SJSA1 (cell line): ENCODE measurements at regions not wholly inside any gene's neighbourhood (a gene's known extent, or its start where the extent isn't known, plus 50 kb on each side); places are given as distances from the start of the nearest gene placed in this dataset.
A peak's percentile ranks its signal among the peaks of the same experiment; 100 is the strongest.

Experiments
- DNase-seq, 2 experiments: peaks; one replicate each; pipeline ENCODE4 v3.0.0-alpha.2; 2015 to 2020; ENCODE audit warnings: low spot score in 2 of 2, low read depth in 1 of 2
- H3K27ac ChIP-seq: fragments of 250-450 bp; sonication (Bioruptor Pico); 2 replicates; pipeline ENCODE4 v1.5.1; 2020; ENCODE audit warnings: mild to moderate bottlenecking, moderate library complexity
- H3K27me3 ChIP-seq: fragments of 250-450 bp; sonication (Bioruptor Pico); replicated peaks from 2 replicates; pipeline ENCODE4 v1.5.1; 2020; ENCODE audit warnings: mild to moderate bottlenecking, moderate library complexity
- H3K36me3 ChIP-seq: fragments of 250-450 bp; sonication (Bioruptor Pico); 2 replicates; pipeline ENCODE4 v1.5.1; 2020; ENCODE audit warnings: mild to moderate bottlenecking
- H3K4me1 ChIP-seq: fragments of 250-450 bp; sonication (Bioruptor Pico); replicated peaks from 2 replicates; pipeline ENCODE4 v1.6.1; 2021; ENCODE audit warnings: mild to moderate bottlenecking
- H3K4me3 ChIP-seq: fragments of 250-450 bp; sonication (Bioruptor Pico); 2 replicates; pipeline ENCODE4 v1.5.1; 2020; ENCODE audit warnings: mild to moderate bottlenecking
- H3K9me3 ChIP-seq: fragments of 250-450 bp; sonication (Bioruptor Pico); replicated peaks from 2 replicates; pipeline ENCODE4 v1.5.1; 2020; ENCODE audit warnings: mild to moderate bottlenecking

- no peaks in the 10 kb centered on the region for H3K4me1 ChIP-seq
- H3K27ac ChIP-seq = no peak overlapping the region
- H3K9me3 ChIP-seq = no peaks in the 10 kb centered on the region
- DNase-seq = no peak
- H3K4me3 ChIP-seq = no peak overlapping the region
- no peaks in the 10 kb centered on the region for H3K27me3 ChIP-seq
- H3K36me3 ChIP-seq = no peaks in the 10 kb centered on the region
These were observed 92.4 kb upstream of the TMEM72 start for GRCh38 chr10:44818701-44819127.

- no peak for DNase-seq
- no peaks in the 10 kb centered on the region for H3K4me1 ChIP-seq
- H3K27ac ChIP-seq = no peak overlapping the region
- no peaks in the 10 kb centered on the region for H3K9me3 ChIP-seq
- H3K36me3 ChIP-seq = no peaks in the 10 kb centered on the region
- H3K4me3 ChIP-seq = no peak overlapping the region
- no peaks in the 10 kb centered on the region for H3K27me3 ChIP-seq
These were observed 91.0 kb upstream of the TMEM72 start for GRCh38 chr10:44820094-44820493.

- H3K4me1 ChIP-seq = no peaks in the 10 kb centered on the region
- no peaks in the 10 kb centered on the region for H3K9me3 ChIP-seq
- H3K36me3 ChIP-seq = no peaks in the 10 kb centered on the region
- H3K4me3 ChIP-seq = no peak overlapping the region
- H3K27me3 ChIP-seq = no peaks in the 10 kb centered on the region
- no peak overlapping the region for H3K27ac ChIP-seq
- no peak for DNase-seq
These were observed 89.8 kb upstream of the TMEM72 start for GRCh38 chr10:44821290-44821689.

- H3K4me3 ChIP-seq = no peak overlapping the region
- no peak for DNase-seq
- no peak overlapping the region for H3K27ac ChIP-seq
- no peaks in the 10 kb centered on the region for H3K36me3 ChIP-seq
- H3K4me1 ChIP-seq = no peaks in the 10 kb centered on the region
- H3K9me3 ChIP-seq = no peaks in the 10 kb centered on the region
- no peaks in the 10 kb centered on the region for H3K27me3 ChIP-seq
These were observed 88.8 kb upstream of the TMEM72 start for GRCh38 chr10:44822349-44822748.

GRCh38 chr10:44822966-44823365 lies 88.2 kb upstream of the TMEM72 start:
- H3K27ac ChIP-seq = no peak overlapping the region
- no peaks in the 10 kb centered on the region for H3K4me1 ChIP-seq
- H3K9me3 ChIP-seq = no peaks in the 10 kb centered on the region
- H3K36me3 ChIP-seq = no peaks in the 10 kb centered on the region
- DNase-seq = no peak
- H3K27me3 ChIP-seq = no peaks in the 10 kb centered on the region
- H3K4me3 ChIP-seq = no peak overlapping the region

- DNase-seq = no peak
- Histone ChIP-seq H3K9me3 (no peaks in the 10 kb centered on the region), H3K36me3 (no peaks in the 10 kb centered on the region), H3K27ac (no peak overlapping the region), H3K4me3 (no peak overlapping the region), H3K4me1 (peaks cover 6% of the 10 kb centered on the region), H3K27me3 (no peaks in the 10 kb centered on the region)
These were observed 86.5 kb upstream of the TMEM72 start for GRCh38 chr10:44824607-44825006.

- Histone ChIP-seq H3K9me3 (no peaks in the 10 kb centered on the region), H3K4me3 (no peak overlapping the region)
These were observed 83.6 kb upstream of the TMEM72 start for GRCh38 chr10:44827431-44828006.

GRCh38 chr10:44828508-44829142 lies 82.5 kb upstream of the TMEM72 start:
- H3K27ac ChIP-seq = no peak overlapping the region
- H3K9me3 ChIP-seq = no peaks in the 10 kb centered on the region
- no peaks in the 10 kb centered on the region for H3K27me3 ChIP-seq
- H3K4me3 ChIP-seq = no peak overlapping the region
- peaks cover 16% of the 10 kb centered on the region for H3K4me1 ChIP-seq
- DNase-seq = no peak
- H3K36me3 ChIP-seq = no peaks in the 10 kb centered on the region

More at GRCh38 chr10:44827431-44828006, 83.6 kb upstream of the TMEM72 start:
- peaks cover 16% of the 10 kb centered on the region for H3K4me1 ChIP-seq
- no peaks in the 10 kb centered on the region for H3K27me3 ChIP-seq
- no peaks in the 10 kb centered on the region for H3K36me3 ChIP-seq
- H3K27ac ChIP-seq = no peak overlapping the region
- no peak for DNase-seq

GRCh38 chr10:44829426-44829825 lies 81.7 kb upstream of the TMEM72 start:
- Histone ChIP-seq H3K27ac (peak overlapping the region; percentile 30; the same call in 1 of the 2 replicates), H3K4me1 (peaks cover 16% of the 10 kb centered on the region)

GRCh38 chr10:44830022-44830421 lies 81.1 kb upstream of the TMEM72 start:
- peak in 1 of 2 experiments; percentile 42 for DNase-seq
- H3K27ac ChIP-seq = peak overlapping the region; percentile 30; the same call in 1 of the 2 replicates
- H3K4me1 ChIP-seq = peaks cover 16% of the 10 kb centered on the region
- H3K9me3 ChIP-seq = no peaks in the 10 kb centered on the region
- H3K4me3 ChIP-seq = no peak overlapping the region
- no peaks in the 10 kb centered on the region for H3K36me3 ChIP-seq
- H3K27me3 ChIP-seq = no peaks in the 10 kb centered on the region

More at GRCh38 chr10:44829426-44829825, 81.7 kb upstream of the TMEM72 start:
- no peaks in the 10 kb centered on the region for H3K36me3 ChIP-seq
- DNase-seq = no peak
- H3K4me3 ChIP-seq = no peak overlapping the region
- H3K9me3 ChIP-seq = no peaks in the 10 kb centered on the region
- H3K27me3 ChIP-seq = no peaks in the 10 kb centered on the region

- no peaks in the 10 kb centered on the region for H3K9me3 ChIP-seq
- no peak for DNase-seq
- H3K4me1 ChIP-seq = peaks cover 16% of the 10 kb centered on the region
- no peak overlapping the region for H3K27ac ChIP-seq
- no peaks in the 10 kb centered on the region for H3K36me3 ChIP-seq
- H3K27me3 ChIP-seq = no peaks in the 10 kb centered on the region
- H3K4me3 ChIP-seq = no peak overlapping the region
These were observed 79.6 kb upstream of the TMEM72 start for GRCh38 chr10:44831581-44831980.

GRCh38 chr10:44832595-44833390 lies 78.3 kb upstream of the TMEM72 start:
- no peaks in the 10 kb centered on the region for H3K36me3 ChIP-seq
- peaks cover 16% of the 10 kb centered on the region for H3K4me1 ChIP-seq
- no peak overlapping the region for H3K27ac ChIP-seq
- H3K4me3 ChIP-seq = no peak overlapping the region
- no peaks in the 10 kb centered on the region for H3K9me3 ChIP-seq
- H3K27me3 ChIP-seq = no peaks in the 10 kb centered on the region
- DNase-seq = no peak

GRCh38 chr10:44834131-44834530 lies 77.0 kb upstream of the TMEM72 start:
- Histone ChIP-seq H3K36me3 (no peaks in the 10 kb centered on the region), H3K27me3 (no peaks in the 10 kb centered on the region), H3K27ac (no peak overlapping the region), H3K4me1 (peaks cover 17% of the 10 kb centered on the region), H3K4me3 (no peak overlapping the region), H3K9me3 (no peaks in the 10 kb centered on the region)
- DNase-seq = no peak

- no peaks in the 10 kb centered on the region for H3K27me3 ChIP-seq
- DNase-seq = no peak
- no peaks in the 10 kb centered on the region for H3K9me3 ChIP-seq
- no peaks in the 10 kb centered on the region for H3K36me3 ChIP-seq
- H3K4me1 ChIP-seq = peaks cover 8% of the 10 kb centered on the region
- no peak overlapping the region for H3K4me3 ChIP-seq
- no peak overlapping the region for H3K27ac ChIP-seq
These were observed 75.8 kb upstream of the TMEM72 start for GRCh38 chr10:44835300-44835699.
